ENCODE measurements at regions not wholly inside any gene's neighbourhood (a gene's known extent, or its start where the extent isn't known, plus 50 kb on each side); places are given as distances from the start of the nearest gene placed in this dataset.

GRCh38 chr6:84350397-84350796 lies 123.0 kb upstream of the CEP162 start:
- Histone ChIP-seq H3K79me2 (ENCODE audit: control insufficient read depth, insufficient read depth, low read length) (no peaks in the 10 kb centered on the region), H3K27ac (ENCODE audit: control insufficient read depth, insufficient read depth, low read length) (no peak overlapping the region), H3K36me3 (ENCODE audit: control insufficient read depth in 2 of 2, extremely low read depth in 1 of 2, insufficient read depth in 2 of 2, low read length in 2 of 2) (no peaks in the 10 kb centered on the region), H3K4me3 (ENCODE audit: control insufficient read depth in 2 of 3, extremely low read depth in 1 of 3, insufficient read depth in 2 of 3, low read depth in 1 of 3, low read length in 3 of 3) (no peak overlapping the region), H4K20me1 (ENCODE audit: control insufficient read depth, extremely low read depth, insufficient read depth, low read length) (no peaks in the 10 kb centered on the region), H3K9me3 (ENCODE audit: control insufficient read depth, low read depth, low read length) (no peaks in the 10 kb centered on the region), H3K4me2 (ENCODE audit: control insufficient read depth, extremely low read depth, insufficient read depth, low read depth, low read length) (no peak overlapping the region), H2AFZ (ENCODE audit: control insufficient read depth, low read length) (no peak overlapping the region), H3K27me3 (ENCODE audit: control insufficient read depth, extremely low read depth, insufficient read depth, low read length) (no peaks in the 10 kb centered on the region), H3K9ac (ENCODE audit: control insufficient read depth, extremely low read depth, insufficient read depth, low read length) (no peak overlapping the region), H3K4me1 (ENCODE audit: control insufficient read depth, extremely low read depth, insufficient read depth, low read length) (no peaks in the 10 kb centered on the region), H3K9me1 (ENCODE audit: control insufficient read depth, extremely low read depth, insufficient read depth, low read length) (no peaks in the 10 kb centered on the region)
- TF ChIP-seq, protein P1, sequence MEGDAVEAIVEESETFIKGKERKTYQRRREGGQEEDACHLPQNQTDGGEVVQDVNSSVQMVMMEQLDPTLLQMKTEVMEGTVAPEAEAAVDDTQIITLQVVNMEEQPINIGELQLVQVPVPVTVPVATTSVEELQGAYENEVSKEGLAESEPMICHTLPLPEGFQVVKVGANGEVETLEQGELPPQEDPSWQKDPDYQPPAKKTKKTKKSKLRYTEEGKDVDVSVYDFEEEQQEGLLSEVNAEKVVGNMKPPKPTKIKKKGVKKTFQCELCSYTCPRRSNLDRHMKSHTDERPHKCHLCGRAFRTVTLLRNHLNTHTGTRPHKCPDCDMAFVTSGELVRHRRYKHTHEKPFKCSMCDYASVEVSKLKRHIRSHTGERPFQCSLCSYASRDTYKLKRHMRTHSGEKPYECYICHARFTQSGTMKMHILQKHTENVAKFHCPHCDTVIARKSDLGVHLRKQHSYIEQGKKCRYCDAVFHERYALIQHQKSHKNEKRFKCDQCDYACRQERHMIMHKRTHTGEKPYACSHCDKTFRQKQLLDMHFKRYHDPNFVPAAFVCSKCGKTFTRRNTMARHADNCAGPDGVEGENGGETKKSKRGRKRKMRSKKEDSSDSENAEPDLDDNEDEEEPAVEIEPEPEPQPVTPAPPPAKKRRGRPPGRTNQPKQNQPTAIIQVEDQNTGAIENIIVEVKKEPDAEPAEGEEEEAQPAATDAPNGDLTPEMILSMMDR (optimal IDR thresholded peaks at IDR 0.05 in 1 of 3, IDR thresholded peaks at IDR 0.05 in 1 of 3, conservative IDR thresholded peaks at IDR 0.05 in 1 of 3; ENCODE audit: extremely low read depth in 1 of 3, insufficient read depth in 2 of 3, low read length in 3 of 3) = no peak
- no peak for TF ChIP-seq EZH2 (IDR thresholded peaks at IDR 0.05; ENCODE audit: low read length)
- dilution Hi-C loops (cut with MboI; ENCODE audit: extremely low pct_ligation_motif_present, low sequenced_read_pairs) = no loop called here
- DNase-seq (ENCODE audit: low read depth, low spot score) (no peak), FAIRE-seq (no peak)

- Histone ChIP-seq H3K4me1 (ENCODE audit: control insufficient read depth, extremely low read depth, insufficient read depth, low read length) (no peaks in the 10 kb centered on the region), H3K27ac (ENCODE audit: control insufficient read depth, insufficient read depth, low read length) (no peak overlapping the region), H3K4me3 (ENCODE audit: control insufficient read depth in 2 of 3, extremely low read depth in 1 of 3, insufficient read depth in 2 of 3, low read depth in 1 of 3, low read length in 3 of 3) (no peak overlapping the region), H3K27me3 (ENCODE audit: control insufficient read depth, extremely low read depth, insufficient read depth, low read length) (no peaks in the 10 kb centered on the region), H3K9me1 (ENCODE audit: control insufficient read depth, extremely low read depth, insufficient read depth, low read length) (no peaks in the 10 kb centered on the region), H3K36me3 (ENCODE audit: control insufficient read depth in 2 of 2, extremely low read depth in 1 of 2, insufficient read depth in 2 of 2, low read length in 2 of 2) (no peaks in the 10 kb centered on the region), H3K9me3 (ENCODE audit: control insufficient read depth, low read depth, low read length) (no peaks in the 10 kb centered on the region), H3K79me2 (ENCODE audit: control insufficient read depth, insufficient read depth, low read length) (no peaks in the 10 kb centered on the region), H2AFZ (ENCODE audit: control insufficient read depth, low read length) (no peak overlapping the region), H3K9ac (ENCODE audit: control insufficient read depth, extremely low read depth, insufficient read depth, low read length) (no peak overlapping the region), H3K4me2 (ENCODE audit: control insufficient read depth, extremely low read depth, insufficient read depth, low read depth, low read length) (no peak overlapping the region), H4K20me1 (ENCODE audit: control insufficient read depth, extremely low read depth, insufficient read depth, low read length) (no peaks in the 10 kb centered on the region)
- dilution Hi-C loops (cut with MboI; ENCODE audit: extremely low pct_ligation_motif_present, low sequenced_read_pairs) = no loop called here
- no peak for FAIRE-seq
- DNase-seq (ENCODE audit: low read depth, low spot score) = no peak
- no peak for TF ChIP-seq EZH2 (IDR thresholded peaks at IDR 0.05; ENCODE audit: low read length)
- TF ChIP-seq, protein P1 (optimal IDR thresholded peaks at IDR 0.05 in 1 of 3, IDR thresholded peaks at IDR 0.05 in 1 of 3, conservative IDR thresholded peaks at IDR 0.05 in 1 of 3; ENCODE audit: extremely low read depth in 1 of 3, insufficient read depth in 2 of 3, low read length in 3 of 3) = no peak
Measured at GRCh38 chr6:84349542-84349941, 122.1 kb upstream of the CEP162 start.

Data from keratinocyte (primary cell).